ENCODE measurements at regions not wholly inside any gene's neighbourhood (a gene's known extent, or its start where the extent isn't known, plus 50 kb on each side); places are given as distances from the start of the nearest gene placed in this dataset.
"Not testable (repeated sequence)": the region's sequence is repeated elsewhere in the genome, so short reads cannot be mapped to it uniquely, and the experiment has no call there.

- no peaks in the 10 kb centered on the region for H3K36me3 Mint-ChIP-seq
- no peaks in the 10 kb centered on the region for H3K4me1 Mint-ChIP-seq
- peaks cover 0 to 26% (median 16%) of the 10 kb centered on the region in 3 donors for H3K27me3 Mint-ChIP-seq
- H3K4me3 Mint-ChIP-seq: no peak overlapping the region
- DNase-seq (no peak), ATAC-seq (ENCODE audit: low read depth in 2 of 2) (no peak)
- H3K27ac Mint-ChIP-seq: no peak overlapping the region
- H3K9me3 Mint-ChIP-seq: peaks cover 0 to 5% (median 0%) of the 10 kb centered on the region in 7 donors
Measured at GRCh38 chr9:7668541-7668940, 131.0 kb downstream of the DMAC1 start.

- ATAC-seq (ENCODE audit: low read depth in 2 of 2): no peak
- no peak for DNase-seq
- Mint-ChIP-seq H3K36me3 (no peaks in the 10 kb centered on the region), H3K27me3 (peaks cover 0 to 23% (median 16%) of the 10 kb centered on the region in 3 donors), H3K4me3 (peak overlapping the region in 1 of 8 donors; percentile 3), H3K9me3 (peaks cover 0 to 1% (median 0%) of the 10 kb centered on the region in 7 donors), H3K4me1 (no peaks in the 10 kb centered on the region), H3K27ac (no peak overlapping the region)
Measured at GRCh38 chr9:7665874-7666273, 133.7 kb downstream of the DMAC1 start.

- H3K27ac Mint-ChIP-seq: no peak overlapping the region
- ATAC-seq (ENCODE audit: low read depth in 2 of 2) (no peak), DNase-seq (no peak)
- peaks cover 0 to 9% (median 0%) of the 10 kb centered on the region in 7 donors for H3K9me3 Mint-ChIP-seq
- no peaks in the 10 kb centered on the region for H3K4me1 Mint-ChIP-seq
- peaks cover 0 to 8% (median 0%) of the 10 kb centered on the region in 3 donors for H3K27me3 Mint-ChIP-seq
- no peak overlapping the region for H3K4me3 Mint-ChIP-seq
- no peaks in the 10 kb centered on the region for H3K36me3 Mint-ChIP-seq
Measured at GRCh38 chr9:7659766-7660165, 139.8 kb downstream of the DMAC1 start.

GRCh38 chr9:7656636-7657035 lies 142.9 kb downstream of the DMAC1 start:
- H3K4me1 Mint-ChIP-seq: peaks cover 6 to 10% (median 7%) of the 10 kb centered on the region in 3 donors
- H3K27me3 Mint-ChIP-seq: no peaks in the 10 kb centered on the region
- no peaks in the 10 kb centered on the region for H3K36me3 Mint-ChIP-seq
- no peak overlapping the region for H3K4me3 Mint-ChIP-seq
- H3K27ac Mint-ChIP-seq: peak overlapping the region in 1 of 6 donors; percentile 61
- peaks cover 0 to 9% (median 0%) of the 10 kb centered on the region in 7 donors for H3K9me3 Mint-ChIP-seq
- DNase-seq (no peak), ATAC-seq (ENCODE audit: low read depth in 2 of 2) (no peak)

- Mint-ChIP-seq H3K4me3 (no peak overlapping the region), H3K27ac (peak overlapping the region in 1 of 6 donors; percentile 69), H3K9me3 (peaks cover 0 to 9% (median 0%) of the 10 kb centered on the region in 7 donors), H3K36me3 (no peaks in the 10 kb centered on the region), H3K27me3 (no peaks in the 10 kb centered on the region), H3K4me1 (peaks cover 6 to 10% (median 7%) of the 10 kb centered on the region in 3 donors)
- DNase-seq (no peak), ATAC-seq (ENCODE audit: low read depth in 2 of 2) (no peak)
Measured at GRCh38 chr9:7653262-7653661, 146.3 kb downstream of the DMAC1 start.

- DNase-seq (no peak), ATAC-seq (ENCODE audit: low read depth in 2 of 2) (no peak)
- Mint-ChIP-seq H3K36me3 (peaks cover 0 to 6% of the 10 kb centered on the region in 2 donors), H3K4me3 (no peak overlapping the region), H3K27me3 (no peaks in the 10 kb centered on the region), H3K9me3 (peaks cover 3 to 16% (median 11%) of the 10 kb centered on the region in 7 donors), H3K4me1 (no peaks in the 10 kb centered on the region), H3K27ac (no peak overlapping the region)
Measured at GRCh38 chr9:7640231-7640630, 159.3 kb downstream of the DMAC1 start.

GRCh38 chr9:7639471-7639870 lies 160.1 kb downstream of the DMAC1 start:
- Mint-ChIP-seq H3K4me3 (no peak overlapping the region), H3K36me3 (no peaks in the 10 kb centered on the region), H3K27ac (no peak overlapping the region), H3K9me3 (peaks cover 0 to 9% (median 6%) of the 10 kb centered on the region in 7 donors), H3K27me3 (no peaks in the 10 kb centered on the region), H3K4me1 (no peaks in the 10 kb centered on the region)
- no peak for DNase-seq
- ATAC-seq (ENCODE audit: low read depth in 2 of 2): no peak

DNA sequence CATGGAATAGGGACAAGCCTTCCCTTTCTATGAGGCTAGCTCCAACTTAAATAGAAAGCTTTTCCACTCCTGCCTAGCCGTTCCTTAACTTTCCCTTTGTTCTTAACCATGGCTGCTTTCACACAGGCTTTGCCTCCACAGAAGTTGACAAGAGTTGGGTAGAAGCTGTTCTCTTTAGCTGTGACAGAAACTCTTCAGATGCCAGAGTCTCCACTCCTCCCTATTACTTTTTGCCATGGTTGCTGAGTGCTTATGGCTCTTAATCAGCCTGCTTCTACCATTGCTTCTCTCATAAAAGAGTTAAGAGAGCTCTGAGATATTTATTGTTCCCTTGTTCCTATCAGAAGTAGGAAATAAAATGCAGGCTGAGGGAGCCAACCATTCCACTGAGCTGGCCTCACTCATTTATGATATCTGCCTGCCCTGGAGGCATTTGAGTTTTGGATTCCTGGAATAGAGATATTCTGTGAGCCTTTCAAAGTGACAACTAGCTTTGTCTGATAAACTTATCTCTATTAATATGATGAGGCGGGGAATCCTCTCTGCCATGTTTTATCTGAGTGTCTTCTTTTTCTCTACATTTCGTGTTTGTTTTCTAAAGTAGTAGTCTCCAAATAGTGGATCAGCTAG lies 162.6 kb downstream of the DMAC1 start:
- H3K36me3 Mint-ChIP-seq: no peaks in the 10 kb centered on the region
- ATAC-seq (ENCODE audit: low read depth in 2 of 2) (no peak), DNase-seq (no peak)
- H3K4me1 Mint-ChIP-seq: no peaks in the 10 kb centered on the region
- H3K27ac Mint-ChIP-seq: peak overlapping the region in 2 of 6 donors; percentile 10 to 30
- no peak overlapping the region for H3K4me3 Mint-ChIP-seq
- peaks cover 0 to 5% (median 3%) of the 10 kb centered on the region in 7 donors for H3K9me3 Mint-ChIP-seq
- peaks cover 0 to 8% (median 5%) of the 10 kb centered on the region in 3 donors for H3K27me3 Mint-ChIP-seq

GRCh38 chr9:7636309-7636708 lies 163.3 kb downstream of the DMAC1 start:
- Mint-ChIP-seq H3K9me3 (peaks cover 0 to 11% (median 9%) of the 10 kb centered on the region in 7 donors), H3K27ac (no peak overlapping the region), H3K4me3 (no peak overlapping the region), H3K4me1 (no peaks in the 10 kb centered on the region), H3K36me3 (no peaks in the 10 kb centered on the region), H3K27me3 (peaks cover 0 to 8% (median 5%) of the 10 kb centered on the region in 3 donors)
- ATAC-seq (ENCODE audit: low read depth in 2 of 2): no peak
- DNase-seq: no peak

GRCh38 chr9:7626571-7627029 lies 173.0 kb downstream of the DMAC1 start:
- H3K9me3 Mint-ChIP-seq: peaks cover 16 to 56% (median 39%) of the 10 kb centered on the region in 7 donors
- H3K27me3 Mint-ChIP-seq: not testable (repeated sequence)
- H3K36me3 Mint-ChIP-seq: peaks cover 0 to 53% of the 10 kb centered on the region in 2 donors
- ATAC-seq (ENCODE audit: low read depth in 2 of 2) (peak; percentile 21 to 47), DNase-seq (peak; percentile 31)
- H3K4me1 Mint-ChIP-seq: peaks cover 16 to 24% (median 21%) of the 10 kb centered on the region in 3 donors
- peak overlapping the region; percentile 36 to 90 (median 70) for H3K4me3 Mint-ChIP-seq
- H3K27ac Mint-ChIP-seq: peak overlapping the region in 5 of 6 donors; percentile 5 to 85 (median 64)

GRCh38 chr9:7622481-7622880 lies 177.1 kb downstream of the DMAC1 start:
- Mint-ChIP-seq H3K36me3 (peaks cover 0 to 19% of the 10 kb centered on the region in 2 donors), H3K4me3 (no peak overlapping the region), H3K9me3 (peaks cover 3 to 18% (median 8%) of the 10 kb centered on the region in 7 donors), H3K27ac (no peak overlapping the region), H3K4me1 (peaks cover 16 to 22% (median 18%) of the 10 kb centered on the region in 3 donors), H3K27me3 (no peaks in the 10 kb centered on the region)
- no peak for ATAC-seq (ENCODE audit: low read depth in 2 of 2)
- no peak for DNase-seq

- peaks cover 0 to 3% (median 0%) of the 10 kb centered on the region in 7 donors for H3K9me3 Mint-ChIP-seq
- ATAC-seq (ENCODE audit: low read depth in 2 of 2) (no peak), DNase-seq (no peak)
- H3K36me3 Mint-ChIP-seq: no peaks in the 10 kb centered on the region
- H3K27me3 Mint-ChIP-seq: peaks cover 0 to 8% (median 0%) of the 10 kb centered on the region in 3 donors
- no peak overlapping the region for H3K27ac Mint-ChIP-seq
- no peak overlapping the region for H3K4me3 Mint-ChIP-seq
- peaks cover 9 to 21% (median 9%) of the 10 kb centered on the region in 3 donors for H3K4me1 Mint-ChIP-seq
Measured at GRCh38 chr9:7615344-7615743, 184.2 kb downstream of the DMAC1 start.

GRCh38 chr9:7613931-7614330 lies 185.6 kb downstream of the DMAC1 start:
- Mint-ChIP-seq H3K4me3 (peak overlapping the region in 5 of 8 donors; percentile 26 to 73 (median 32)), H3K4me1 (peaks cover 9 to 21% (median 9%) of the 10 kb centered on the region in 3 donors), H3K9me3 (peaks cover 0 to 2% (median 0%) of the 10 kb centered on the region in 7 donors), H3K27ac (peak overlapping the region in 1 of 6 donors; percentile 22), H3K27me3 (peaks cover 0 to 8% (median 0%) of the 10 kb centered on the region in 3 donors), H3K36me3 (no peaks in the 10 kb centered on the region)
- ATAC-seq (ENCODE audit: low read depth in 2 of 2): no peak
- no peak for DNase-seq

DNA sequence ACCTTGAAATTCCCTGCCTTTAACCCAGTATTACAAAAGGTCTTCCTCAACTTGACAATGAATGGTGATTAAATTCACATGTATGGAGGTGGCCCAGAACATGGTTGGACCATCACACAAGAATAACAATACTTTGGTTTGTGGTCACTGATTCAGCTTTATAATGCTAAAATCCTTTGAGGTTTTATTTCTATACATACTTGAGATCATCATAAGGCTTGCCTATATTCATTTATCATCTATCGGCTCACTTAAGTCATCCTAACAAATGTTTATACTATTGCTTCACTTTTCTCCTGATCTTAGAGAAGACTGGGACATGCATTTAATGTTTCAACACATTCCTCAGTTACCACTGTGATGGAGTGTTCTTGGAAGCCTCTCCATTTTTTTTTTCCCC lies 191.3 kb downstream of the DMAC1 start:
- H3K27me3 Mint-ChIP-seq: no peaks in the 10 kb centered on the region
- ATAC-seq (ENCODE audit: low read depth in 2 of 2): no peak
- peaks cover 0 to 4% (median 0%) of the 10 kb centered on the region in 7 donors for H3K9me3 Mint-ChIP-seq
- no peak for DNase-seq
- H3K27ac Mint-ChIP-seq: no peak overlapping the region
- no peaks in the 10 kb centered on the region for H3K36me3 Mint-ChIP-seq
- peaks cover 7 to 21% (median 8%) of the 10 kb centered on the region in 3 donors for H3K4me1 Mint-ChIP-seq
- H3K4me3 Mint-ChIP-seq: no peak overlapping the region

Measured in naive B cell (primary cell).